ENCODE measurements at regions not wholly inside any gene's neighbourhood (a gene's known extent, or its start where the extent isn't known, plus 50 kb on each side); places are given as distances from the start of the nearest gene placed in this dataset.

DNA sequence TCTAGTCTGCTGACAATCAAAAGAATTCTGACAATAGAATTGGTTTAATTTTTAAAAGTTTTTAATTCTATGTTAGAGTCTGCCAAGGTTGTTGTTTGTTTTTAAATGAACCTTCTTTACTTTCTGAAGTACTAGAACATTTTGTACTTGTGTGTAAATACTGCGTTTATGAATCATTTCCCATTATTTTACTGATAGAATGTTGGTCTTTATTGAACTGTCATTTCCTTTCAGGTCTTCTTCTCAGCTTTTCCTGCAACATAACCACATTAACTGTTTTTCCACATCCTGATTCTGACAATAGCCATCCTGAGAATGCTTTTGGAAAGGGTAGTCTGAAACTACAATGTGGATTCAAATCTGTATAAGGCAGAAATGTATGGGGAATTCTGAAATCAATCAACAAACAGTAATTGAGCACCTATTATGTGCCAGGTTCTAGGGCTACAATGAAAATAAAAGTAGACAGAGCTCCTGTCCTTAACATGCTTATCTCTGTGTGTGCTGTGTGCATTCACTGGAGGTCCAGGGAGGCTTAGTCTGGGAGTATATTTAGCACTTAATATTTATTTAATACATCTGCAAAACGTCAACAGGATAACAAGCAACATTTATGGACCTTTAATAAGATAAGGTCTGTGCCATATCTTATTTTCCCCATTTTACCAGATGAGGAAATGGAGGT, 73.1 kb upstream of the SLC38A2 start:
- no peak for FAIRE-seq

DNA sequence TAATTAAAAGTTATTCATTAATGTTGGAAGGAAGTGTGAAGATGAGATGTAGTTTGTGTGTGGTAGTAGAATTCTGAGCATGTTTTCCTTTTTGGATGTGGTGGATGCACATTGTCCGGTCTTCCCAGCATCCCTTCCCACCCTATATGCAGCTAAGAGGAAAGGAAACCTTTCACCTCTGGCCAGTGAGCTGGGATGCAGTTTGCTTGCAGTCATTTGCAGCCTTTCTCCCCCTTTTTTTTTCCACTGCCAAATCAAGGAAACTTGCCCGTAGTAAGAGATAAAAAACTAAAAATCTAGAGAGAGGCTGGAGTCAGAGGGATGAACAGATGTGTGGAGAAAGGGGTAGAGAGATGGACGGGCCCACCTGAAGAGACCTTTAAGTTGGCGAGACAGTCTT, 72.5 kb upstream of the SLC38A2 start:
- no peak for FAIRE-seq

DNA sequence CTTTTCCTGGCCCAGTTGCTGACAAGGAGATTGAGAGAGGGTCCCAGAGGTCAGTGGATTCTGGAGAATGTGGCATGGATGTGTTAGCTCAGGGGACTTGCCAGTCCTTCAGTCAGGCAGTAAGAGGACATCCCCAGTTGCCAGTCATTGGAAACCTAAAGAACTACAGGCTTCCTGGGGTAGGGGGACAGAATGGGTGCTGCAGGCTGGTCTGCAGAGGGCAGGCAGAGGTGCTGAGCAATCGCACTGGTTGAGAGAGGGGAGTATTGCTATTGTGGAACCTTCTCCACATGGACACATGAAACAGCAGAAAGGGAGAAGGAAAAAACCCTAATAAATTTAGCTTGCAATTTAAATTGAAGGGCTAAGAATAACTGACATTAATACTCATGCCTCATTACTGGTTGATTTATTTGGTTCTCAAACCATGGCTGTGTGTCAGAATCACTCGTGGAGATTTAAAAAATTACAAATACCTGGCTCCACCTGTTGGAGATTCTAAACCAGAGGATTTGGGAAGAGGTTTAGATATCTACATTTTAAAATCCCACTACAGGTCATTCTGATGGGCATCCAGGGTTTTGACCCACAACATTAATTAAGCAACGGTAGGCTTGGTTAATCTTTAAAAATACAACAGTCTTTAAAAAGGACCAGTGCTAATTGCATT, 71.2 kb upstream of the SLC38A2 start:
- no peak for FAIRE-seq

DNA sequence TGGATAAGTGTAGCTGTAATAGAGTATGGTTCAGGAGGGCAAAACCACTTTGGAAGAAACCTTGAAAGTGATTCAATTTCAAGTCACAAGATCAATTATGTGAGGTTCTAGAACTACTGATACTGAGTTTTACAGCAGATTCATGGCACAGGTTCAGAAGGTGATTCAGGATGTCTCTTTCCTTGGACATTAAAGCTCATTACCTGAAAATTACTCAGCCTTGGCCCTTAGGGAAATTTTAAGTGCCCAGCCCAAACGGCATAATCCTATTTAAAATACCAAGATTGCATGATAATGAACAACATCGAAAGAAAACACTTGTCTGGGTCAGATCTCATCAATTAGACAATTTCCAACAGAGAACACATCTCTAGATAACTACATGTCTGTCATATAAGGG, 70.2 kb upstream of the SLC38A2 start:
- no peak for FAIRE-seq

DNA sequence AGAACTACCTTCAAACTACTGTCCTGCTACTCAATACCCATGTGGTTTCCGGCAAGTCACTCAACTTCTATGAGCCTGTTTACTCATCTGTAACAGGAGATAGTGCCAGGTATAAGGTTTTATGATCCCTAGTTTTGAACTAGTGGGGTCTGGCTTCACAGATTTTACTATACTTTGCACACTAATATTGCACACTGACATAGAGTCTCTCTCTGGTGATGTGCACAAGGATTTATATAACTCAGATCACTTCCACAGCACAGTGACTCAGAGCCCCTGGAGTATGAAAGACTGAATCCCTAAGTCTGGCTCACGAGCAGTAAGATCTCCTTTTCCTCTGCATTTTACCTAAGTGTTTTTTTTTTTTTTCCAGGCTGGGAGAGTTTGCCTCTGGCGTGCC, 69.7 kb upstream of the SLC38A2 start:
- FAIRE-seq: no peak

DNA sequence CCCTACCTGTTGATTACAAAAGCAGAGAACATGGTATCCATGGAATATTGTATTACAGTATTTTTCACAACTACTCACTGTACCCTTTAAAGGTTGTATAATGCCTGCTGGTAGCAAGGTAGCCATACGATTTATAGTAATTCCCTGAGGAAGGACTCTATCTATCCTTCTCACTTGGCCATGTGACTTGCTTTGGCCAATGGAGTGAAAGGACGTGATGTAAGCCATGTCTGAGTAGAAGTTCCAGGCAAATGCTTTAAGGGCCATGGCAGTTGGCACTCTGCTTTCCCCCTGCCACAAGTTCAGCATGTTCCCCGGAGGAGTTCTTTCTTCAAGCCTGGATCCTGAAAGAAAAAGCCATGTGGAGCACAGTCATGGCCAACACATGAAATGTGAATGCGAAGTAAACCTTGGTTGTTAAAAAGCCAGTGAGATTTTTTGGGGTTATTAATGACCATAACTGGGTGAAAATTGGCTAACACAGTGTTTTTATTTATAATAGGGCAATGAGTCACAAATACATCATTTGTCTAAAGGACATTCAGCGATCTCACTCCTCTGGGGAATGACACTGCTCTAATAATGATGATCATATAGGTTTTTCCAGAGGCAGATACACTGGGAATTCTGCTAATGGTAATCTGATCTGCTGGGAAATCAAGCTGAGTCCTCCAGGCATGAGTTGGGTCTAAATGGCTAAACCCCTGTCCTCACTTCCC, 67.4 kb upstream of the SLC38A2 start:
- FAIRE-seq: no peak

DNA sequence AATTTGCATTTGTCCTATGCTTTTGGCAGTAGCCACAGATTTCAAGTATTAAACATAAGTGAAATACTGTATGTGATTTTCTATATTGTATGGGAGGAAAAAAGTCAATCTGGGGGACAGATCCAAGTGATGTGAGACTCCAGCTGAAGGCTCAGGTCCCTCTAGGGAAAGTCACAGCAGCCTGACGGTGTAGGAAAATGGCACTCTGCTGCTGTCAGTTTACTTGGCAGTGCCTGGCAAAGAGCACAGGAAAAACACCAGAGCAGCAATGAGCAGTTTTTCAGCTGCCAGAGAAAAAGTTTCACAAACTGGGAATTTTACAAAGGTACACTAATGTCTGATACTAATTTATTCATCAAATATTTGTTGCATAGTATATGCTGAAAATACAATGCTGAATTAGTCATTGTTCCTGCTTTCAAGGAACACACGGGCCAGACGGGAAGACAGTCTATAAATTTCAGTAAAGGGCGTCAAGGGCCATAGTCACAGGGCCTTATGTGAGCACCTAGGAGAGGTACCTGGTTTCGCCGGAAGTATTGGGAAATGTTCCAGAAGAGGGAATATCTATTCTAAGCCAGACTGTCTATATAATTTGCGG, 66.2 kb upstream of the SLC38A2 start:
- no peak for FAIRE-seq

DNA sequence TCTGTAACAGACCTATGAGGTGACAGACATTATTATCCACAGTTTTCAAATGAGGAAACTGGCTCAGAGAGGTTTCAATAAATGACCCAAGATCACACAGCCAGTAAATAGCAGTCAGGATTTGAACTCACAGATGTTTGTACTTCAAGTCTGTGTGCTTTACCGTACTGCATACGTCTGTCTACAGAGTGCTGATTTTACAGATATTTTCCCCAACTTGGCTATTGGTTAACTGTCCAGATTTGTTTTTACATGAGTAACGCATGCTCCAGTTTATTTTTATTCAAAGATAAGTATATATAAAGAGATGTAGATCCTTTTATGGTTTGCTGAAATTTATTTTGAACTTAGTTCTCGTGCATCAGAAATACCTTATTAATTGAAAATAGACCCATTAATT, 65.7 kb upstream of the SLC38A2 start:
- FAIRE-seq: no peak

DNA sequence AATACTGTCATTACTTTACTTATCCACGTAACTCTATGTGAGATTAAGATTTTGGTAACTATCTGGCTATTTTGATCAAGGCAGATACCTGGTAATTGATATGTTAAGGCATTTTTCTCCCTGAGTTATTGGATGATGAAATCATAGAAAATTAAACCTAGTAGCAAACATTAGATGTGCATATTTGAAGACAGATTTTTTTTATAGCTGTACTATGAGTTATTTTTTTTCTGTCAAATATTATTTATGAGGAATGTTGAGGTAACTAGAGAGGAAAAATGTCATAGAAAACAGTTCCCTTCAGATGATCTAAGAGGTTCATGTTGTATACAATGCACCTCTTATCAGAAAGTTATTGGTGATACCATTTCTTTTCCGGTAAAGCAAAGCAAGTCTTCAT, 64.9 kb upstream of the SLC38A2 start:
- FAIRE-seq: no peak

DNA sequence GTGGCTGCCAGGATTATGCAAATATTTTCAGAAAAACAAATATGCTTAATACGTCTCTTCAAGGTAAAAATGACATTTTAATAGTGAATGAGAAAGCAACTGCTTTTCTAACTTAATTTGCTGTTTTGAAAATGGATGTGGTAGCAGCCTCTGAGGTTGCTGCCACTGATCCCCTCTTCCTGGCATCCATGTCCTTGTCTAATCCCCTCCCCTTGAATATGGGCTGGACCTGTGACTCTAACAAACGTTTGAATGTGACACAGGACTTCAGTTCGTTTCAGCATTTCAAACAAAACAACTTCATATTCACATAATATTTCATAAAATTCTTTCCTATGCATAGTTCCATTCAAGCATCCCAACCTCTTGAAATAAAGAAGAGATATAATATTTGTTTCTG, 64.2 kb upstream of the SLC38A2 start:
- FAIRE-seq: no peak

DNA sequence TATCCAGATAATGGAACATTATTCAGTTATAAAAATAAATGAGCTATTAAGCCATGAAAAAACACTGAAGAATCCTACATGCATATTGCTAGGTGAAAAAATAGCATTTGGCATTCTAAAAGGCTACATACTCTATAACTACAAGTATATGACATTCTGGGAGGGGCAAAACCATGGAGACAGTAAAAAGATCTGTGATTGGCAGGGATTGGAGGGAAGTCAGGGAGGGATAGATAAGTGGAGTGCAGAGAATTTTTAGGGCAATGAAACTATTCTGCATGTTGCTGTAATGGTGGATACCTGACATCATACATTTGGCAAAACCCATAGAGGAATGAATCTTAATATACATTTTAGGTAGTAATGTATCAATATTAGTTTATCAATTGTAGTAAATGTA, 63.1 kb upstream of the SLC38A2 start:
- FAIRE-seq: no peak

DNA sequence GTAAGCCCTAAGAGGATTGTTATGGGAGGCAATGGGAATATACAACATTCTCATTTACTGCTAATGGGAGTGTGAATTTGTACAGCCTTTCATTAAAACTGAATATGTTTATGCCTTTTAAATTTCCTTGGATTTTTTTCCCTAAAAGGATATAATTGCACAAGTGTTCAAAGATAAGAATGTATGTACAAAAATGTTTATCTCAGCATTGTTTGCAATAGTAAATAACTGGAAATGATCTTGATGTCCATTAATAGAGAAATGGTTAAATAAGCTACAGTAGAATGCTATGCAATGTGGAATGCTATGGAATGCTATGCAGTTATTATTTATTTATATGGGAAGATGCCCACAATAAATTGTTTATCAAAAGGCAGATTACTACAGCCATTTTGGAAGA, 62.5 kb upstream of the SLC38A2 start:
- FAIRE-seq: no peak

DNA sequence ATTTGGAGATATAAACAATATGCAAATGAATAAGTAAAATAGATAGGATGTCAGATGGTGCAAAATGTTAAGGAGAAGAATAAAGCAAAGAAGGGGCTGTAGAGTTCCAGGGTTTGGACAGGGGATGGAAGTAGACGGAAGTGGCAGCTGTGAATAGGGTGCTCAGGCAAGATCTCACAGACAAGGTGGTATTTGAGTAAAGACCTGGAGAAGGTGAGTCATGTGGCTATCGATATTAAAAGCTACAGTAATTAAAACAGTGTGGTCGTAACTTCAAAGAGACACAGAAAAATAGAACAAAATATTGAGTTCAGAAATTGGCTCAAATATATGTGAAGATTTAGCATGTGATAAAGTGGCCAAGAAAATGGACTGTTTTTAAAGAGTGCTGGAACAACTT, 61.3 kb upstream of the SLC38A2 start:
- no peak for FAIRE-seq

DNA sequence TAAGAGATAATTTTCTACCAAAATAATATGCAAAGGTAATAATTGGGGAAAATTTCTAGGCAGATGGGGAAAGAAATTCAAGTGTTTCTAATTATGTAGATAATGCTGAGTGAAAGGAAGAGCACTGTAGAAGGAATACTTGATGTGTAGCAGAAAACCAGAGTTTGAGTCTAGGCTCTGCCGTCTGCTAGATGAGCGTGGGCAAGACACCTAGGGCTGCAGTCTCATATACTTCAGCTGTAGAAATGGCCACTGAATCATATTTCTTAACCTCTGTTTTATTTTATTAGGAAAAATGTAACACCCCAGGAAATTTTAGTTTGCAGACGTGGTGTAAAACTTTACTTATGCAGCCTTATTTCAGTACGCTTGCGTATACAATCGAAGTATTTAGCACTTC, 59.8 kb upstream of the SLC38A2 start:
- no peak for FAIRE-seq

DNA sequence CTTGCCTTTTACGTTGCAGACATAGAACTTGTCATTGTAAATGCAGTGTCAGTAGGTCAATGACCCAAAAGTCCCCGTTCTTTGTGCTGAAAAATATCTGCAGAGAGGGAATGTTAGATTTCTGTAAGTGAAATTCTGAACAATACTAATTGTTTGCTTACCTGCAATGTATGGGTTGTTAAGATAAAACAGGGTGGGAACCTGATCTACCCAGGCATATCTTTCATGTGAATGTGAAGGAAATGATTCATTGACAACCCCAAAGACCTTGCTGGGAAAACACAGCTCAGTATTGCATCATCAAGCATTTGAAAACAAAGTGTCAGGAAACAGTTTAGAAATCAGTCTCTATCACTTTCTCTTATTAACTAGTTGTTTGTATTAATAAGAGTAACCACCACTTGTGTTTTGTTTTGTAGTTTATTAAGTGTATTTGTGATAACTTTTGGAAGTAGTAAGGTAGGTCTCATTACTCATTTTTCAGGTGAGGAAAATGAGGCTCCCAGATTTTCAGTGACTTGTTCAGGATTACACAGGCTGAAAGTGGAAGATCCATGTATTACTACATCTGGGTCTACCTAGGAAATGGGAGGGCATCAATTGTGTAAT, 57.9 kb upstream of the SLC38A2 start:
- no peak for FAIRE-seq

Measured in G401.6 (cell line).